ENCODE measurements at regions not wholly inside any gene's neighbourhood (a gene's known extent, or its start where the extent isn't known, plus 50 kb on each side); places are given as distances from the start of the nearest gene placed in this dataset.

GRCh38 chr2:181128199-181128598, 147.8 kb downstream of the UBE2E3 start:
- DNase-seq (ENCODE audit: low spot score in 2 of 2): no peak
- no peak for TF ChIP-seq POLR2A (IDR thresholded peaks at IDR 0.05)
- TF ChIP-seq CTCF (IDR thresholded peaks at IDR 0.05): no peak
- TF ChIP-seq POLR2AphosphoS5 (IDR thresholded peaks at IDR 0.05): no peak
- no peak overlapping the region for H3K27ac ChIP-seq
- H3K36me3 ChIP-seq: no peaks in the 10 kb centered on the region
- H3K4me3 ChIP-seq: no peak overlapping the region
- intact Hi-C loops (cut with DNase I; ENCODE audit: low total_unique reads): no loop called here
- no peaks in the 10 kb centered on the region for H3K27me3 ChIP-seq
- no peaks in the 10 kb centered on the region for H3K4me1 ChIP-seq
- H3K9me3 ChIP-seq: no peaks in the 10 kb centered on the region

GRCh38 chr2:181129364-181130056, 149.1 kb downstream of the UBE2E3 start:
- no peaks in the 10 kb centered on the region for H3K27me3 ChIP-seq
- no peak for DNase-seq (ENCODE audit: low spot score in 2 of 2)
- no peak for TF ChIP-seq POLR2A (IDR thresholded peaks at IDR 0.05)
- no peak for TF ChIP-seq CTCF (IDR thresholded peaks at IDR 0.05)
- no peak for TF ChIP-seq POLR2AphosphoS5 (IDR thresholded peaks at IDR 0.05)
- H3K27ac ChIP-seq: no peak overlapping the region
- no peaks in the 10 kb centered on the region for H3K4me1 ChIP-seq
- no peaks in the 10 kb centered on the region for H3K36me3 ChIP-seq
- H3K9me3 ChIP-seq: no peaks in the 10 kb centered on the region
- intact Hi-C loops (cut with DNase I; ENCODE audit: low total_unique reads): no loop called here
- no peak overlapping the region for H3K4me3 ChIP-seq

GRCh38 chr2:181130686-181131085, 150.3 kb downstream of the UBE2E3 start:
- intact Hi-C loops (cut with DNase I; ENCODE audit: low total_unique reads): no loop called here

GRCh38 chr2:181131584-181131983, 151.2 kb downstream of the UBE2E3 start:
- intact Hi-C loops (cut with DNase I; ENCODE audit: low total_unique reads): no loop called here
- TF ChIP-seq CTCF (IDR thresholded peaks at IDR 0.05) (no peak), POLR2AphosphoS5 (IDR thresholded peaks at IDR 0.05) (no peak), POLR2A (IDR thresholded peaks at IDR 0.05) (no peak)
- no peaks in the 10 kb centered on the region for H3K9me3 ChIP-seq
- no peaks in the 10 kb centered on the region for H3K4me1 ChIP-seq
- no peak overlapping the region for H3K27ac ChIP-seq
- H3K4me3 ChIP-seq: no peak overlapping the region
- H3K27me3 ChIP-seq: no peaks in the 10 kb centered on the region
- no peaks in the 10 kb centered on the region for H3K36me3 ChIP-seq
- DNase-seq (ENCODE audit: low spot score in 2 of 2): no peak

More at GRCh38 chr2:181130686-181131085, 150.3 kb downstream of the UBE2E3 start:
- no peak for DNase-seq (ENCODE audit: low spot score in 2 of 2)
- H3K4me1 ChIP-seq: no peaks in the 10 kb centered on the region
- H3K9me3 ChIP-seq: no peaks in the 10 kb centered on the region
- no peaks in the 10 kb centered on the region for H3K36me3 ChIP-seq
- H3K27me3 ChIP-seq: no peaks in the 10 kb centered on the region
- H3K27ac ChIP-seq: no peak overlapping the region
- TF ChIP-seq POLR2A (IDR thresholded peaks at IDR 0.05) (no peak), CTCF (IDR thresholded peaks at IDR 0.05) (no peak), POLR2AphosphoS5 (IDR thresholded peaks at IDR 0.05) (no peak)
- H3K4me3 ChIP-seq: no peak overlapping the region

- no peak for TF ChIP-seq POLR2AphosphoS5 (IDR thresholded peaks at IDR 0.05)
- no peak for TF ChIP-seq CTCF (IDR thresholded peaks at IDR 0.05)
- no peak for TF ChIP-seq POLR2A (IDR thresholded peaks at IDR 0.05)
- H3K27ac ChIP-seq: no peak overlapping the region
- intact Hi-C loops (cut with DNase I; ENCODE audit: low total_unique reads): no loop called here
- no peaks in the 10 kb centered on the region for H3K4me1 ChIP-seq
- no peak overlapping the region for H3K4me3 ChIP-seq
- H3K9me3 ChIP-seq: no peaks in the 10 kb centered on the region
- no peaks in the 10 kb centered on the region for H3K36me3 ChIP-seq
- DNase-seq (ENCODE audit: low spot score in 2 of 2): no peak
- H3K27me3 ChIP-seq: no peaks in the 10 kb centered on the region
Measured at GRCh38 chr2:181138816-181139215, 158.4 kb downstream of the UBE2E3 start.

Data from breast epithelium (tissue), 4 donors.